Tibial nerve (tissue), 4 donors: ENCODE measurements at regions not wholly inside any gene's neighbourhood (a gene's known extent, or its start where the extent isn't known, plus 50 kb on each side); places are given as distances from the start of the nearest gene placed in this dataset.

Experiments
- CTCF ChIP-seq, 5 experiments: fragments of 200-600 bp in 3 of 5; fragments of 450-650 bp in 2 of 5; sonication (generic) in 3 of 5; IDR thresholded peaks; one replicate each; pipeline ENCODE4 v1.5.1; 2016 to 2019; ENCODE audit warnings: antibody characterized with exemption in 5 of 5, mild to moderate bottlenecking in 3 of 5, moderate library complexity in 2 of 5
- EP300 ChIP-seq, 2 donors: sonication (generic); formaldehyde crosslinking; IDR thresholded peaks; one replicate each; pipeline ENCODE4 v1.6.1; 2017; ENCODE audit warnings: antibody characterized with exemption in 2 of 2, mild to moderate bottlenecking in 1 of 2
- POLR2A ChIP-seq, 2 donors: fragments of 450-650 bp; IDR thresholded peaks; one replicate each; pipeline ENCODE4 v1.6.1; 2017; ENCODE audit warnings: antibody characterized with exemption in 2 of 2, mild to moderate bottlenecking in 2 of 2, moderate library complexity in 2 of 2

DNA sequence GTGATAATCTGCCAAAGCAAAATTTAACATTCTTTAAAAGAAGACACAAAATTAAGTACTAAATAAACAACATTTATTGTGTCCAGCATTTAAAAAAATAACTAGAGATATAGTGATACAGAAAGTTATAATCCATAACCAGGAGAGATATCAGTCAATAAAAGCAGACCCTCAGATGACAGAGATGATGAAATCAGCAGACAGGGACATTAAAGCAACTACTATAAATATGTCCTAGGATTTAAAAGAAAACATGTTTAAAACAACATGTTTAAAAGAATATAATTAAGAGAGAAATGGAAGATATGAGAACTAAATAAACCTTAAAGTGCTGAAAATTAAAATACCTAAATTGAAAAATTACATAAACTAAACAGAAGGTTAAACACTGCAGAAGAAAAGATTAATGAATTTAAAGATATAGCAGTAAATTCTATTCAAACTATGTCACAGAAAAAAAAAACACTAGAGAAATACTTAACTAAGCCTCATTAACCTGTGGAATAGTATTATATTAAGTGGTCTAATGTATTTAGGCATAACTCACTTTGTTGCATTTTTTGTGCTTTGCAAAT, 261.2 kb upstream of the NR5A2 start:
- no peak for TF ChIP-seq CTCF (IDR thresholded peaks at IDR 0.05)
- TF ChIP-seq POLR2A (IDR thresholded peaks at IDR 0.05): no peak
- TF ChIP-seq EP300 (IDR thresholded peaks at IDR 0.05): no peak
